ENCODE measurements at regions not wholly inside any gene's neighbourhood (a gene's known extent, or its start where the extent isn't known, plus 50 kb on each side); places are given as distances from the start of the nearest gene placed in this dataset.

DNA sequence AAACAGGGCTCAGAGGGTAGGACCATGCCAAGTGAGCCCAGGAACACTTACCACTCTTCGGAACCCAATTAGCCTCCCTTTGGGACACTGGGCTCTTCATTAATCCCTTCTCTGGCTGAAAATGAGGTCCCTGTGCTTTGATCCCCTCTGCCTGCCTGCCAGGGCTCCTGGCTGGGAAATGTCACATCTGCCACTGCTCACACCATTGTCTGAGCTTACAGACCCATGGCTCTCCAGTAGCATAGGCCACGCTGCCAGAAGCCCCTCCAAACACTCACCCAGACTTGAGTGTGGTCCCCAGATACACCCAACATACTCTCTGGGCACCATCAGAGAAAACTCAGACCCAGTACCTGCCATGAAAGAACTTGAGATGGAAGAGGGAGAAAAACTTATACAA, 287.3 kb downstream of the XXYLT1 start:
- no peak overlapping the region for H3K4me2 ChIP-seq (ENCODE audit: insufficient read depth, low read length)
- no peak overlapping the region for H3K9ac ChIP-seq (ENCODE audit: low read depth, low read length)
- no peaks in the 10 kb centered on the region for H4K20me1 ChIP-seq (ENCODE audit: insufficient read depth, low read length)
- no peak for TF ChIP-seq EZH2 (IDR thresholded peaks at IDR 0.05; ENCODE audit: borderline replicate concordance, low read depth, low read length, severe bottlenecking)
- no peak for TF ChIP-seq CTCF (IDR thresholded peaks at IDR 0.05; ENCODE audit: borderline replicate concordance, extremely low read depth, low read length, poor library complexity, severe bottlenecking)
- no peaks in the 10 kb centered on the region for H3K4me1 ChIP-seq (ENCODE audit: insufficient read depth, low read length)
- ATAC-seq (ENCODE audit: insufficient read depth, low read depth) (no peak), DNase-seq (no peak)
- H3K27me3 ChIP-seq (ENCODE audit: insufficient read depth, low read length, poor library complexity): no peaks in the 10 kb centered on the region
- H3K79me2 ChIP-seq (ENCODE audit: insufficient read depth, low read length): no peaks in the 10 kb centered on the region
- no peaks in the 10 kb centered on the region for H3K9me3 ChIP-seq (ENCODE audit: insufficient read depth, low read length, severe bottlenecking)
- H2AFZ ChIP-seq (ENCODE audit: low read depth, low read length): no peak overlapping the region
- H3K36me3 ChIP-seq (ENCODE audit: insufficient read depth, low read length): no peaks in the 10 kb centered on the region
- H3K4me3 ChIP-seq (ENCODE audit: low read depth in 1 of 2, low read length in 2 of 2): no peak overlapping the region
- H3K27ac ChIP-seq (ENCODE audit: low read length): no peak overlapping the region

DNA sequence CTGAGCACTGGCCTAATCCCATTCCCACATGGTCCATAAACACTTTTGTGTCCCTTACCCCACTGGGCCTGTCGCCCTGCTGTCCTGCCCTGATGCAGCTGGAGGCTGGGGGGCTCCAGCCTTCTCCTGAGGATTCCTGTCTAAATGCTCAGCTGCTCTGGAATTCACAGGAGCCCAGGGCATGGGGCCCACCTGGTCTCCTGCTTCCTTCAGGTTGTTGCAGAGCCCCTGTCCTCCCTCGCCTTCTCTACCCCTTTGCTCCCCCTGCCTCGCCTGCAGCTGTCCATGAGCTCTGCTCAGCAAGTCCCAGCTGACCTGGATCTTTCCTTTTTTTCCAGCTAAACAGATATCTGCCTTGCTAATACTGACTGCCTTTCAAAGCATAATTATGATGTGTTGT, 286.9 kb downstream of the XXYLT1 start:
- no peaks in the 10 kb centered on the region for H3K9me3 ChIP-seq (ENCODE audit: insufficient read depth, low read length, severe bottlenecking)
- no peaks in the 10 kb centered on the region for H4K20me1 ChIP-seq (ENCODE audit: insufficient read depth, low read length)
- DNase-seq (no peak), ATAC-seq (ENCODE audit: insufficient read depth, low read depth) (no peak)
- H2AFZ ChIP-seq (ENCODE audit: low read depth, low read length): no peak overlapping the region
- H3K4me2 ChIP-seq (ENCODE audit: insufficient read depth, low read length): no peak overlapping the region
- H3K27me3 ChIP-seq (ENCODE audit: insufficient read depth, low read length, poor library complexity): no peaks in the 10 kb centered on the region
- H3K4me1 ChIP-seq (ENCODE audit: insufficient read depth, low read length): no peaks in the 10 kb centered on the region
- H3K9ac ChIP-seq (ENCODE audit: low read depth, low read length): no peak overlapping the region
- H3K27ac ChIP-seq (ENCODE audit: low read length): no peak overlapping the region
- no peak overlapping the region for H3K4me3 ChIP-seq (ENCODE audit: low read depth in 1 of 2, low read length in 2 of 2)
- H3K79me2 ChIP-seq (ENCODE audit: insufficient read depth, low read length): no peaks in the 10 kb centered on the region
- H3K36me3 ChIP-seq (ENCODE audit: insufficient read depth, low read length): no peaks in the 10 kb centered on the region
- TF ChIP-seq EZH2 (IDR thresholded peaks at IDR 0.05; ENCODE audit: borderline replicate concordance, low read depth, low read length, severe bottlenecking) (no peak), CTCF (IDR thresholded peaks at IDR 0.05; ENCODE audit: borderline replicate concordance, extremely low read depth, low read length, poor library complexity, severe bottlenecking) (no peak)

GRCh38 chr3:194984622-194985021, 286.3 kb downstream of the XXYLT1 start:
- Histone ChIP-seq H2AFZ (ENCODE audit: low read depth, low read length) (no peak overlapping the region), H3K4me2 (ENCODE audit: insufficient read depth, low read length) (no peak overlapping the region), H3K9me3 (ENCODE audit: insufficient read depth, low read length, severe bottlenecking) (no peaks in the 10 kb centered on the region), H4K20me1 (ENCODE audit: insufficient read depth, low read length) (no peaks in the 10 kb centered on the region), H3K79me2 (ENCODE audit: insufficient read depth, low read length) (no peaks in the 10 kb centered on the region), H3K9ac (ENCODE audit: low read depth, low read length) (no peak overlapping the region), H3K4me3 (ENCODE audit: low read depth in 1 of 2, low read length in 2 of 2) (no peak overlapping the region), H3K36me3 (ENCODE audit: insufficient read depth, low read length) (no peaks in the 10 kb centered on the region), H3K4me1 (ENCODE audit: insufficient read depth, low read length) (no peaks in the 10 kb centered on the region), H3K27ac (ENCODE audit: low read length) (no peak overlapping the region), H3K27me3 (ENCODE audit: insufficient read depth, low read length, poor library complexity) (no peaks in the 10 kb centered on the region)
- DNase-seq (no peak), ATAC-seq (ENCODE audit: insufficient read depth, low read depth) (no peak)
- TF ChIP-seq EZH2 (IDR thresholded peaks at IDR 0.05; ENCODE audit: borderline replicate concordance, low read depth, low read length, severe bottlenecking) (no peak), CTCF (IDR thresholded peaks at IDR 0.05; ENCODE audit: borderline replicate concordance, extremely low read depth, low read length, poor library complexity, severe bottlenecking) (no peak)

GRCh38 chr3:194985031-194985578, 285.9 kb downstream of the XXYLT1 start:
- no peaks in the 10 kb centered on the region for H3K79me2 ChIP-seq (ENCODE audit: insufficient read depth, low read length)
- no peak overlapping the region for H2AFZ ChIP-seq (ENCODE audit: low read depth, low read length)
- H3K36me3 ChIP-seq (ENCODE audit: insufficient read depth, low read length): no peaks in the 10 kb centered on the region
- H3K27me3 ChIP-seq (ENCODE audit: insufficient read depth, low read length, poor library complexity): no peaks in the 10 kb centered on the region
- H3K9ac ChIP-seq (ENCODE audit: low read depth, low read length): no peak overlapping the region
- H3K4me1 ChIP-seq (ENCODE audit: insufficient read depth, low read length): no peaks in the 10 kb centered on the region
- no peak overlapping the region for H3K4me3 ChIP-seq (ENCODE audit: low read depth in 1 of 2, low read length in 2 of 2)
- H3K4me2 ChIP-seq (ENCODE audit: insufficient read depth, low read length): no peak overlapping the region
- H4K20me1 ChIP-seq (ENCODE audit: insufficient read depth, low read length): no peaks in the 10 kb centered on the region
- DNase-seq (no peak), ATAC-seq (ENCODE audit: insufficient read depth, low read depth) (no peak)
- H3K27ac ChIP-seq (ENCODE audit: low read length): no peak overlapping the region
- TF ChIP-seq EZH2 (IDR thresholded peaks at IDR 0.05; ENCODE audit: borderline replicate concordance, low read depth, low read length, severe bottlenecking) (no peak), CTCF (IDR thresholded peaks at IDR 0.05; ENCODE audit: borderline replicate concordance, extremely low read depth, low read length, poor library complexity, severe bottlenecking) (no peak)
- H3K9me3 ChIP-seq (ENCODE audit: insufficient read depth, low read length, severe bottlenecking): no peaks in the 10 kb centered on the region
